Nephron (organoid): ENCODE measurements at regions not wholly inside any gene's neighbourhood (a gene's known extent, or its start where the extent isn't known, plus 50 kb on each side); places are given as distances from the start of the nearest gene placed in this dataset.

ENCODE experiments used
- H3K27ac Mint-ChIP-seq, 3 experiments: 2 replicates each; pipeline ENCODE4 v1.8.0; 2020; ENCODE audit warnings: mixed read lengths in 3 of 3, mild to moderate bottlenecking in 2 of 3, moderate library complexity in 1 of 3
- H3K27me3 Mint-ChIP-seq: 2 replicates; pipeline ENCODE4 v1.8.0; 2021; ENCODE audit warnings: low read depth, mild to moderate bottlenecking, moderate library complexity, mixed read lengths
- H3K36me3 Mint-ChIP-seq: 2 replicates; pipeline ENCODE4 v1.8.0; 2020; ENCODE audit warnings: low read depth, mixed read lengths
- H3K4me1 Mint-ChIP-seq: 2 replicates; pipeline ENCODE4 v1.8.0; 2020; ENCODE audit warnings: mixed read lengths
- H3K4me3 Mint-ChIP-seq, 3 experiments: 2 replicates each; pipeline ENCODE4 v1.8.0; 2020; ENCODE audit warnings: mild to moderate bottlenecking in 3 of 3, mixed read lengths in 3 of 3, moderate library complexity in 2 of 3
- H3K9me3 Mint-ChIP-seq: 2 replicates; pipeline ENCODE4 v1.8.0; 2020; ENCODE audit warnings: mixed read lengths
- TF ChIP-seq, protein P1 (sequence below), 3 experiments: fragments of 200-600 bp; sonication (generic); IDR thresholded peaks; one replicate each; pipeline ENCODE4 v1.5.0; 2021; ENCODE audit warnings: antibody characterized with exemption in 3 of 3; ENCODE audit not compliant: unreplicated experiment in 3 of 3

DNA sequence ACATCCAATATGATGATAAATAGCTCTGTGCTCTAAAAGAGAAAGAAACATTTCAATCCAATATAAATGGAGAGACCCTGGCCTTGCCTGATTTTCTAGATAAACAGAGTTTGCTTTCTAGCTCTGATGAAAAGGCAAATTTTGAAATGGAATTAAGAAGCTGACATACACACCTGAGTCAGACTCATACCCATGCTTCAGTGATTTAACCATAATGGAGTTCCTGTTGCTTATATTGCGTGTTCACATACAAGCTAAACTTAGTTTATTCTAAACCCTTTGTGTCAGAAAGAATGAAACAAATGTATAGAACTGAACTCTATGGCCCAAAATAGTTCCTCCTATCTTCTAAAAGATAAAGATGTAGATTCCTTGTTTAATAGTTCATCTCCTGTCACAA is 760.8 kb upstream of the ARPP21 start:
- Mint-ChIP-seq H3K4me3 (no peak overlapping the region), H3K36me3 (no peaks in the 10 kb centered on the region), H3K27ac (no peak overlapping the region), H3K4me1 (peaks cover 7% of the 10 kb centered on the region), H3K27me3 (no peaks in the 10 kb centered on the region), H3K9me3 (no peaks in the 10 kb centered on the region)
- TF ChIP-seq, protein P1, sequence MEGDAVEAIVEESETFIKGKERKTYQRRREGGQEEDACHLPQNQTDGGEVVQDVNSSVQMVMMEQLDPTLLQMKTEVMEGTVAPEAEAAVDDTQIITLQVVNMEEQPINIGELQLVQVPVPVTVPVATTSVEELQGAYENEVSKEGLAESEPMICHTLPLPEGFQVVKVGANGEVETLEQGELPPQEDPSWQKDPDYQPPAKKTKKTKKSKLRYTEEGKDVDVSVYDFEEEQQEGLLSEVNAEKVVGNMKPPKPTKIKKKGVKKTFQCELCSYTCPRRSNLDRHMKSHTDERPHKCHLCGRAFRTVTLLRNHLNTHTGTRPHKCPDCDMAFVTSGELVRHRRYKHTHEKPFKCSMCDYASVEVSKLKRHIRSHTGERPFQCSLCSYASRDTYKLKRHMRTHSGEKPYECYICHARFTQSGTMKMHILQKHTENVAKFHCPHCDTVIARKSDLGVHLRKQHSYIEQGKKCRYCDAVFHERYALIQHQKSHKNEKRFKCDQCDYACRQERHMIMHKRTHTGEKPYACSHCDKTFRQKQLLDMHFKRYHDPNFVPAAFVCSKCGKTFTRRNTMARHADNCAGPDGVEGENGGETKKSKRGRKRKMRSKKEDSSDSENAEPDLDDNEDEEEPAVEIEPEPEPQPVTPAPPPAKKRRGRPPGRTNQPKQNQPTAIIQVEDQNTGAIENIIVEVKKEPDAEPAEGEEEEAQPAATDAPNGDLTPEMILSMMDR (IDR thresholded peaks at IDR 0.05; ENCODE audit: unreplicated experiment in 3 of 3), result no peak

DNA sequence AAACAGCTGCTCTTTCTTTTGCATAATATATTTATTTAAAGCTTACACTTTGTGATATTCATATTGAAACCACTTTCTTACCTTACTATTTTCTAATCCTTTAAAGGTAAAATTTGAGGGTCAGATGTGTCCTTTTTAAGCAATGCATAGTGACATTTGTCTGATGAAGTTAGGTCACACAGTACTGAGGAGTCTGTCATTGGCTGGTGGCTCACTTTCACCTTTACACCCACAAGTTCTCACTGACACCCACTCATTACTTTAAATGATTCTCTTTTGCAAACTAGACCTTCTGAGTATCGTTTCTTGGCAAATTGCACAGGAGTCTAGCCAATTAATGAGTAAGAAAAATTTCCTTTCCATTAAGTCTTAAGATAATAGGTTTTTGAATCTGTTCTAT is 758.3 kb upstream of the ARPP21 start:
- no peaks in the 10 kb centered on the region for H3K27me3 Mint-ChIP-seq
- H3K27ac Mint-ChIP-seq, result no peak overlapping the region
- TF ChIP-seq, protein P1 (IDR thresholded peaks at IDR 0.05; ENCODE audit: unreplicated experiment in 3 of 3), result no peak
- peaks cover 7% of the 10 kb centered on the region for H3K4me1 Mint-ChIP-seq
- no peaks in the 10 kb centered on the region for H3K36me3 Mint-ChIP-seq
- H3K4me3 Mint-ChIP-seq, result no peak overlapping the region
- no peaks in the 10 kb centered on the region for H3K9me3 Mint-ChIP-seq

DNA sequence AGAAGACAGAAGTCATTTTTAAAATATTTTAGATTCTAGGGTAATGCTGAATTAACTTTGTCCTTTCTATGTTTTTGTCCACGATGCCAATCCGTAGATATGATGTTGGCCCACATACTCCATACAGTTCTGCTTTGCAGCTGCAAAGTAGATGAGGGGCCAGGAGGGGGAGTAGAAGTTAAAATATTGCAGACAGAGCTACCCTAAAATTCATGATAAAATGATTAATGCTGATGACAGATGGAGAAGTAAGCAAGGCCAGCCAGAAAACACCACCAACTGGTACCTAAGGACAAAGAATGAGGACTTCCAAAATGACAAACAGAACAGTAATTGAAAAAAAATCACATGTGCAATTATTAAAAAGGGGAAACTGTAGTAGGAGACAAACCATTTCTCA is 756.6 kb upstream of the ARPP21 start:
- no peaks in the 10 kb centered on the region for H3K27me3 Mint-ChIP-seq
- H3K4me3 Mint-ChIP-seq, result no peak overlapping the region
- H3K36me3 Mint-ChIP-seq, result no peaks in the 10 kb centered on the region
- peaks cover 7% of the 10 kb centered on the region for H3K4me1 Mint-ChIP-seq
- peak overlapping the region in 1 of 3 experiments; percentile 10 for H3K27ac Mint-ChIP-seq
- H3K9me3 Mint-ChIP-seq, result no peaks in the 10 kb centered on the region
- TF ChIP-seq, protein P1 (IDR thresholded peaks at IDR 0.05; ENCODE audit: unreplicated experiment in 3 of 3), result peak; percentile 24 to 29 (median 29)

DNA sequence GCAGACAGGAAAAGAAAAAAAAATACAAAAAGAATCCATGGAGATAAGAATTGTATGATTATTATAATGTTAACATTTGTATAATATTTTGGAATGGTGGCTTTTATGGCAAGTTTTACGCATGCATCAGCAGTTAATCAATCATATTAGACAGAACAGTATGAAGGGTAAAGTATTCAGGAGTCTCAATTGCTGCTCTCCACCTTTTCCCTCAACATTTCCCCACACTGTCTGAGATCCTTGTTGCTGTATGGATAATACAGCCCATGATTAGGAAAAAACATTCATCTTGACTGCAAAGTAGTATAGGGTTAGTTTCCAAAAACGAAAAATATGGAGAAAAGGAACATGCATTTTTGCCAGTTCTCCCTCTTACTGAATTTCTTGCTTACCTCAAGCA is 755.3 kb upstream of the ARPP21 start:
- H3K27me3 Mint-ChIP-seq, result no peaks in the 10 kb centered on the region
- H3K9me3 Mint-ChIP-seq, result no peaks in the 10 kb centered on the region
- no peak overlapping the region for H3K27ac Mint-ChIP-seq
- H3K4me1 Mint-ChIP-seq, result peaks cover 7% of the 10 kb centered on the region
- no peak overlapping the region for H3K4me3 Mint-ChIP-seq
- H3K36me3 Mint-ChIP-seq, result no peaks in the 10 kb centered on the region
- TF ChIP-seq, protein P1 (IDR thresholded peaks at IDR 0.05; ENCODE audit: unreplicated experiment in 3 of 3), result no peak

DNA sequence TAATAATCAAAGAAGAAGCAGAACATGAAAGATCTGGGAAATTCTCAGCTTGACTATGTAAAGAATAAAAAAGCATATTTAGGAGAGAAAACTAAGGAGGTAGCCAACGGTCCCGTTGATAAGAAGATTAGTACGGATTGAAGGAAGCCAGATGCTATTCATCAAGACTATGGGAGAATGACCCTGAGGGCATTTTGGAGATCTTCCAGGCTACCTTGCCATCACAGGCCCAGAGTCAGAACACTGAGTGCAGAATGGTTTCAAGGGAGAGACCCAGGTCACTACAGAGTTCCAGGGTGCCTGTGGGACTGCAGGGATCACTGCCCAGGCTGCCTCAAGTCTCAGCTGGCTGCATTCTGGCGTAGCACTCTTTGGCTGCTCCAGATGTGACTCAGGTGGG is 752.9 kb upstream of the ARPP21 start:
- H3K9me3 Mint-ChIP-seq, result peaks cover 2% of the 10 kb centered on the region

DNA sequence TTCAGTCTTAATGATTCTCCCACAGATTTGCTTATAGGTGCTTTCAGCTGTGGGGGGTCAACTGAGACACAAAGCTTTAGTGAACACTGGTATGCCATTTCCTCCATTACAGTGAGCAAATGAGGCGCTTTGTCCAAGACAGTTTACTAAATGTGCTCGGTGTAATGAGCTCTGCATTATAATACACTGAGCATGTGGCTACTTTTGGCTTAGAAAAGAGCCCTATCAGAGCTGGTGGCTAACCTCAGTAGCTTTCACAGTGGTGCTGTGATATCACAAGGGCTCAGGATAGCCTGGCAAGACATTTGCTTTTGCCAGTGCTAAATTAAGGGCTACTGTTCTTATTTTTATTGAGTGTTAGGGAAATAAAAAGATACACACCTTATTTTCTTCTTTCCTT is 749.7 kb upstream of the ARPP21 start:
- Mint-ChIP-seq H3K36me3 (no peaks in the 10 kb centered on the region), H3K27me3 (no peaks in the 10 kb centered on the region), H3K4me1 (peaks cover 6% of the 10 kb centered on the region), H3K4me3 (no peak overlapping the region), H3K27ac (no peak overlapping the region), H3K9me3 (peaks cover 2% of the 10 kb centered on the region)
- TF ChIP-seq, protein P1 (IDR thresholded peaks at IDR 0.05; ENCODE audit: unreplicated experiment in 3 of 3), result no peak

More for the DNA sequence above, 752.9 kb upstream of the ARPP21 start:
- Mint-ChIP-seq H3K36me3 (no peaks in the 10 kb centered on the region), H3K4me3 (no peak overlapping the region), H3K27me3 (no peaks in the 10 kb centered on the region), H3K27ac (no peak overlapping the region), H3K4me1 (no peaks in the 10 kb centered on the region)
- TF ChIP-seq, protein P1 (IDR thresholded peaks at IDR 0.05; ENCODE audit: unreplicated experiment in 3 of 3), result no peak
